ENCODE measurements at regions not wholly inside any gene's neighbourhood (a gene's known extent, or its start where the extent isn't known, plus 50 kb on each side); places are given as distances from the start of the nearest gene placed in this dataset.

- Histone ChIP-seq H3K4me2 (ENCODE audit: insufficient read depth, insufficient read length, low read length) (no peak overlapping the region), H3K56ac (ENCODE audit: insufficient read length, low read depth, low read length) (no peak overlapping the region), H2BK12ac (ENCODE audit: insufficient read length, low read depth, low read length) (no peak overlapping the region), H2BK20ac (ENCODE audit: low read depth, low read length, poor library complexity, severe bottlenecking) (no peak overlapping the region), H3K4me1 (ENCODE audit: insufficient read depth, low read length) (no peaks in the 10 kb centered on the region; the same call in 1 of the 2 replicates), H2AFZ (ENCODE audit: low read length) (no peak overlapping the region), H3T11ph (ENCODE audit: low read length) (no peak overlapping the region), H3K9me3 (ENCODE audit: control insufficient read depth, low read depth, low read length) (no peaks in the 10 kb centered on the region), H3K27ac (ENCODE audit: insufficient read length, low read depth, low read length) (no peak overlapping the region), H3K23ac (ENCODE audit: insufficient read length, low read depth, low read length) (no peak overlapping the region), H2BK5ac (ENCODE audit: insufficient read length, low read length) (no peak overlapping the region), H4K91ac (ENCODE audit: insufficient read length, low read depth, low read length) (no peak overlapping the region), H3K27me3 (ENCODE audit: insufficient read depth, low read length) (no peaks in the 10 kb centered on the region), H2BK120ac (ENCODE audit: low read depth, low read length, poor library complexity, severe bottlenecking) (no peak overlapping the region), H2BK15ac (ENCODE audit: low read depth, low read length) (no peak overlapping the region), H3K4ac (ENCODE audit: low read depth, low read length) (no peak overlapping the region), H3K9ac (ENCODE audit: extremely low read depth, insufficient read length, low read length) (no peak overlapping the region), H3K23me2 (ENCODE audit: insufficient read length, low read depth, low read length, poor library complexity, severe bottlenecking) (no peaks in the 10 kb centered on the region), H4K8ac (replicated peaks; ENCODE audit: insufficient read length, low read depth, low read length) (no peak overlapping the region), H3K14ac (ENCODE audit: insufficient read depth, low read length) (no peak overlapping the region), H3K79me2 (ENCODE audit: insufficient read depth, low read length) (no peaks in the 10 kb centered on the region), H3K18ac (ENCODE audit: insufficient read length, low read depth, low read length) (no peak overlapping the region), H2AK5ac (ENCODE audit: insufficient read length, low read length) (no peak overlapping the region), H3K79me1 (ENCODE audit: insufficient read depth, low read depth, low read length, poor library complexity, severe bottlenecking) (no peaks in the 10 kb centered on the region), H4K20me1 (ENCODE audit: control insufficient read depth, insufficient read depth, insufficient read length) (no peaks in the 10 kb centered on the region), H4K5ac (ENCODE audit: insufficient read length, low read depth, low read length) (no peak overlapping the region)
- no peak for DNase-seq
- no CpG with 5 or more reads among the region's 3 CpGs for WGBS (ENCODE audit: extremely low coverage, insufficient read length, low lambda C conversion rate)
- Mint-ChIP-seq H3K4me1 (peaks cover 17 to 24% of the 10 kb centered on the region in 2 experiments), H3K9me3 (no peaks in the 10 kb centered on the region), H3K4me3 (no peak overlapping the region), H3K27me3 (ENCODE audit: low read depth) (no peaks in the 10 kb centered on the region), H3K27ac (no peak overlapping the region; a peak in 1 of 7 replicates), H3K36me3 (ENCODE audit: insufficient read depth in 1 of 3, low read depth in 3 of 3) (no peaks in the 10 kb centered on the region)
- TF ChIP-seq CTCF (conservative IDR thresholded peaks at IDR 0.05), result no peak
Observed at GRCh38 chr6:23655525-23655924, 470.5 kb upstream of the NRSN1 start.
